OCI-LY7 (cell line): ENCODE measurements at regions not wholly inside any gene's neighbourhood (a gene's known extent, or its start where the extent isn't known, plus 50 kb on each side); places are given as distances from the start of the nearest gene placed in this dataset.

ENCODE experiments used
- BruUV-seq: library from RNA; stranded (reverse); fragments of 400-500 nt; replicated peaks from 2 replicates; lab custom pipeline; 2021; lab: Mats Ljungman, UMichigan
- CTCF ChIA-PET: fragments of 300-600 bp; sonication (Branson Sonifier 250); formaldehyde crosslinking; loops from one replicate; lab custom pipeline; 2022; ENCODE audit warnings: antibody characterized with exemption; ENCODE audit not compliant: unreplicated experiment; lab: Charles Lee
- POLR2A ChIA-PET: fragments of 300-600 bp; sonication (Branson Sonifier 250); formaldehyde crosslinking; loops from one replicate; lab custom pipeline; 2022; ENCODE audit warnings: antibody characterized with exemption; lab: Charles Lee
- DNase-seq: peaks from one replicate; pipeline ENCODE4 v3.0.0-alpha.2; 2015; ENCODE audit warnings: low spot score
- H2AFZ ChIP-seq: fragments of 200-600 bp; sonication (generic), shearing (Covaris generic); 2 replicates; pipeline ENCODE4 v1.6.1; 2014; ENCODE audit warnings: mild to moderate bottlenecking, antibody characterized with exemption, low read length, moderate library complexity
- H3K27ac ChIP-seq: fragments of 200-600 bp; sonication (generic); 2 replicates; pipeline ENCODE4 v1.5.1; 2014; ENCODE audit warnings: mixed run types, low read depth, mild to moderate bottlenecking, moderate library complexity, low read length, inconsistent platforms; ENCODE audit not compliant: poor library complexity, severe bottlenecking
- H3K36me3 ChIP-seq: fragments of 200-600 bp; sonication (generic); 2 replicates; pipeline ENCODE4 v1.6.1; 2014; ENCODE audit warnings: mild to moderate bottlenecking, antibody characterized with exemption, low read length, moderate library complexity, mixed read lengths; ENCODE audit not compliant: insufficient read depth
- H3K4me1 ChIP-seq: fragments of 200-600 bp; sonication (generic); 2 replicates; pipeline ENCODE4 v1.5.1; 2014; ENCODE audit warnings: mild to moderate bottlenecking, low read length; ENCODE audit not compliant: insufficient read depth, poor library complexity, severe bottlenecking
- H3K4me2 ChIP-seq: fragments of 200-600 bp; sonication (generic); 2 replicates; pipeline ENCODE4 v1.6.1; 2014; ENCODE audit warnings: mild to moderate bottlenecking, low read length
- H3K4me3 ChIP-seq: fragments of 200-600 bp; sonication (generic); 2 replicates; pipeline ENCODE4 v1.5.1; 2014; ENCODE audit warnings: mild to moderate bottlenecking, low read depth, low read length; ENCODE audit not compliant: poor library complexity, severe bottlenecking
- H3K79me2 ChIP-seq: fragments of 200-600 bp; sonication (generic); 2 replicates; pipeline ENCODE4 v1.6.1; 2016; ENCODE audit warnings: low read depth, mild to moderate bottlenecking, low read length, moderate library complexity, mixed read lengths; ENCODE audit not compliant: insufficient read depth
- H3K9me2 ChIP-seq: fragments of 200-600 bp; sonication (generic); 2 replicates; pipeline ENCODE4 v1.6.1; 2016; ENCODE audit warnings: mild to moderate bottlenecking, low read length, mixed read lengths; ENCODE audit not compliant: insufficient read depth
- H3K9me3 ChIP-seq: fragments of 200-600 bp; sonication (generic); 2 replicates; pipeline ENCODE4 v1.6.1; 2014; ENCODE audit warnings: mild to moderate bottlenecking, mixed run types, low read length, mixed read lengths
- H4K20me1 ChIP-seq: fragments of 200-600 bp; sonication (generic); 2 replicates; pipeline ENCODE4 v1.6.1; 2014; ENCODE audit warnings: mild to moderate bottlenecking, antibody characterized with exemption, low read length, moderate library complexity, mixed read lengths; ENCODE audit not compliant: insufficient read depth
- EZH2phosphoT487 ChIP-seq: fragments of 200-600 bp; sonication (generic); IDR thresholded peaks from 2 replicates; pipeline ENCODE4 v1.6.1; 2018; ENCODE audit warnings: low read depth, borderline replicate concordance, mild to moderate bottlenecking, mixed run types, antibody characterized with exemption, low read length, moderate library complexity, mixed read lengths
- intact Hi-C: fragments of 100-400 bp; cut with micrococcal nuclease; formaldehyde crosslinking; loops from one replicate; pipeline ENCODE4 v1.10.0; 2022; ENCODE audit not compliant: unreplicated experiment
- TF ChIP-seq, protein P1 (sequence below): fragments of 200-600 bp; sonication (generic); conservative IDR thresholded peaks from 2 replicates; pipeline ENCODE4 v1.5.1; 2014; ENCODE audit warnings: mild to moderate bottlenecking, antibody characterized with exemption, low read length, moderate library complexity, mixed read lengths

DNA sequence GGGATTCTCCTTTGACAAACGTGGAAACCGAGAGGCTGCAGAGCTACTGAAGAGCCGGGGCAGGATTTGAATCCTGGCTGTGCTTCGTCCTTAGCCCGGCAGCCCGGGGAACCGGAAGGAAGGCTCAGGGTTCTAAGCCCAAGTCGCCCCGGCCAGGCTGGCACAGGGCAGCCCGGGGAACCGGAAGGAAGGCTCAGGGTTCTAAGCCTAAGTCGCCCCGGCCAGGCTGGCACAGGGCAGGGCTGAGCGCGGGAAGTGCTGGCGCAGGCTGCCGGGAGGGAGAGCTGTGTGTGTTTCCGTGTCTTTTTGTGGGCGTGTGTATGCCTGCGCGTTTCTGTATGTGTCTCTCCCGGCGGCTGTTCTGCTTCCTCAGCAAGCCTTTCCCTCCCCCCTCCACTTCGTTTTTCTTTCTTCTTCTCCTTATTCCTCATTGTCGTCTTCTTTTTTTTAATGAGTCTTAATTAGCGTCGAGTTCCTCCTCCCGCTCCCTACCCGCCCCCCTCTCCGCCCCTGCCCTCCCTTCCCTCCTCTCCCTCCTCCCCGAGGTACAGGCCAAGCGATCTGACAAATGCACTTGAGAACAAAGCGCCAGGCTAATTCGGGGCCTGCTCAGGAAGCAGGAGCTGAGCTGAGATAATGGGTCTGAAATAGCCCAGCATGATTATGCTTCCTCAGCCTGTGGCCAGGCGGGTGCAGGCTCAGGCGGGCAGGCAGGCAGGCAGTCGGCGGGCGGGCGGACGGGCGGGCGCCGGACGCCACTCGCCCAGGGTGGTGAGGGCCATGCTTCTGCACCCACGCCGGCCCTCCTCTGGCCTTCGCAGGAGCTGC lies 65.9 kb downstream of the EFNB1 start:
- CTCF ChIA-PET: interaction anchor here (0.6 kb wide), 1 partner anchor 192 kb away, joined by 3 read pairs; no protein-coding TSS in a partner anchor
- intact Hi-C loops: no loop called here
- no peak overlapping the region for H2AFZ ChIP-seq

DNA sequence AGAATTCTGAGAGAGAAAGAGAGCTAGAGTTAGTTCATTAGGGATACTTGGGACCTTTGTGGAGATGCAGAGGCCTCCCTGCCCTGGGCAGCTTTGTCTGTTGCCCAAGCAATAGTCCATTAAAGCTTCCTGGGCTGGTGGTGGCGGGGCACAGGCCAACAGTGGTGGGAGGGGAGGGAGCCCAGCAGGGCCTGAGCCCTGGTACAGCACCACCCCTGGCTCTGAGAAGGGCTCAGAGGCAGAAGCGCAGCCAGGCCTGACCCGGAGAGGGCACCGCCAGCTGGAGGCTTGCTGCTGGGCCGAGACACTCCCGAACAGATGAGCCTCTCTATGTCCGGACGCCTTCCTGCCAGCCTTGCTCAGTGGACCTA lies 65.3 kb downstream of the EFNB1 start:
- intact Hi-C loops: no loop called here
- no TSS peak for BruUV-seq
- TF ChIP-seq, protein P1, sequence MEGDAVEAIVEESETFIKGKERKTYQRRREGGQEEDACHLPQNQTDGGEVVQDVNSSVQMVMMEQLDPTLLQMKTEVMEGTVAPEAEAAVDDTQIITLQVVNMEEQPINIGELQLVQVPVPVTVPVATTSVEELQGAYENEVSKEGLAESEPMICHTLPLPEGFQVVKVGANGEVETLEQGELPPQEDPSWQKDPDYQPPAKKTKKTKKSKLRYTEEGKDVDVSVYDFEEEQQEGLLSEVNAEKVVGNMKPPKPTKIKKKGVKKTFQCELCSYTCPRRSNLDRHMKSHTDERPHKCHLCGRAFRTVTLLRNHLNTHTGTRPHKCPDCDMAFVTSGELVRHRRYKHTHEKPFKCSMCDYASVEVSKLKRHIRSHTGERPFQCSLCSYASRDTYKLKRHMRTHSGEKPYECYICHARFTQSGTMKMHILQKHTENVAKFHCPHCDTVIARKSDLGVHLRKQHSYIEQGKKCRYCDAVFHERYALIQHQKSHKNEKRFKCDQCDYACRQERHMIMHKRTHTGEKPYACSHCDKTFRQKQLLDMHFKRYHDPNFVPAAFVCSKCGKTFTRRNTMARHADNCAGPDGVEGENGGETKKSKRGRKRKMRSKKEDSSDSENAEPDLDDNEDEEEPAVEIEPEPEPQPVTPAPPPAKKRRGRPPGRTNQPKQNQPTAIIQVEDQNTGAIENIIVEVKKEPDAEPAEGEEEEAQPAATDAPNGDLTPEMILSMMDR: no peak
- TF ChIP-seq EZH2phosphoT487: no peak
- no peak overlapping the region for H3K27ac ChIP-seq
- no peaks in the 10 kb centered on the region for H3K4me1 ChIP-seq
- H3K36me3 ChIP-seq: no peaks in the 10 kb centered on the region
- POLR2A ChIA-PET: interaction anchor here (0.6 to 1.2 kb wide), 2 partner anchors 24 to 29 kb away, joined by 3 read pairs; no protein-coding TSS in a partner anchor
- H3K9me3 ChIP-seq: no peaks in the 10 kb centered on the region
- no peaks in the 10 kb centered on the region for H3K9me2 ChIP-seq
- H3K4me3 ChIP-seq: no peak overlapping the region
- no peak overlapping the region for H3K4me2 ChIP-seq
- CTCF ChIA-PET: no interaction called here
- no peaks in the 10 kb centered on the region for H4K20me1 ChIP-seq
- DNase-seq: no peak
- no peak overlapping the region for H2AFZ ChIP-seq
- H3K79me2 ChIP-seq: no peaks in the 10 kb centered on the region

More for the DNA sequence above, 65.9 kb downstream of the EFNB1 start:
- no peaks in the 10 kb centered on the region for H3K79me2 ChIP-seq
- no peaks in the 10 kb centered on the region for H3K9me2 ChIP-seq
- no TSS peak for BruUV-seq
- no peak overlapping the region for H3K4me2 ChIP-seq
- H3K27ac ChIP-seq: no peak overlapping the region
- H3K9me3 ChIP-seq: no peaks in the 10 kb centered on the region
- H3K36me3 ChIP-seq: no peaks in the 10 kb centered on the region
- H3K4me3 ChIP-seq: no peak overlapping the region
- TF ChIP-seq, protein P1: no peak
- TF ChIP-seq EZH2phosphoT487: no peak
- POLR2A ChIA-PET: interaction anchor here (1.2 kb wide), 1 partner anchor 25 kb away, joined by 3 read pairs; no protein-coding TSS in a partner anchor
- DNase-seq: no peak
- no peaks in the 10 kb centered on the region for H3K4me1 ChIP-seq
- H4K20me1 ChIP-seq: no peaks in the 10 kb centered on the region

DNA sequence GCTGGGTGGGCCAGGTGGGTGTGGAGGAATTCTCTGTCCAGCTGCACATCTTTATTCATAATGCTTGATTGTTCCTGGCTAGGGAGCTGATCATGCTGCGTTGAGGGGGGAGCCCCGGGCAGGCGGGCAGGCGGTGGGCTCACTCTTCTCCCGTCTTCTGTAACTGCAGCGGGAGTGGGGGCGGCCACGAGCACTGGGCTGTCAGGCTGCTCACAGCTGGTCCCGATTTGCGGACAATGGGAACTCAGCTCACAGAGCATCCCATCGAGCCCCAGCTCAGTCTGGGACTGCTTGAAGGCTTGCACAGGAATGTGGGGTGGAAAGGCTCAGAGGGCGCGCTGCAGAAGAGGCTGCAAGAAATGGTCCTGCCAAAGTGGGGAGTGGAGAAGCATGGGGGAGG lies 63.8 kb downstream of the EFNB1 start:
- intact Hi-C loops: no loop called here
- no peak overlapping the region for H2AFZ ChIP-seq
- DNase-seq: no peak
- no peaks in the 10 kb centered on the region for H3K9me3 ChIP-seq
- POLR2A ChIA-PET: no interaction called here
- no peak overlapping the region for H3K4me2 ChIP-seq
- H3K4me1 ChIP-seq: no peaks in the 10 kb centered on the region
- no peaks in the 10 kb centered on the region for H4K20me1 ChIP-seq
- no peaks in the 10 kb centered on the region for H3K36me3 ChIP-seq
- no TSS peak for BruUV-seq
- TF ChIP-seq, protein P1: no peak
- no peak for TF ChIP-seq EZH2phosphoT487
- no peak overlapping the region for H3K27ac ChIP-seq
- CTCF ChIA-PET: no interaction called here
- H3K9me2 ChIP-seq: no peaks in the 10 kb centered on the region
- no peaks in the 10 kb centered on the region for H3K79me2 ChIP-seq
- no peak overlapping the region for H3K4me3 ChIP-seq
